ENCODE measurements at regions not wholly inside any gene's neighbourhood (a gene's known extent, or its start where the extent isn't known, plus 50 kb on each side); places are given as distances from the start of the nearest gene placed in this dataset.

DNA sequence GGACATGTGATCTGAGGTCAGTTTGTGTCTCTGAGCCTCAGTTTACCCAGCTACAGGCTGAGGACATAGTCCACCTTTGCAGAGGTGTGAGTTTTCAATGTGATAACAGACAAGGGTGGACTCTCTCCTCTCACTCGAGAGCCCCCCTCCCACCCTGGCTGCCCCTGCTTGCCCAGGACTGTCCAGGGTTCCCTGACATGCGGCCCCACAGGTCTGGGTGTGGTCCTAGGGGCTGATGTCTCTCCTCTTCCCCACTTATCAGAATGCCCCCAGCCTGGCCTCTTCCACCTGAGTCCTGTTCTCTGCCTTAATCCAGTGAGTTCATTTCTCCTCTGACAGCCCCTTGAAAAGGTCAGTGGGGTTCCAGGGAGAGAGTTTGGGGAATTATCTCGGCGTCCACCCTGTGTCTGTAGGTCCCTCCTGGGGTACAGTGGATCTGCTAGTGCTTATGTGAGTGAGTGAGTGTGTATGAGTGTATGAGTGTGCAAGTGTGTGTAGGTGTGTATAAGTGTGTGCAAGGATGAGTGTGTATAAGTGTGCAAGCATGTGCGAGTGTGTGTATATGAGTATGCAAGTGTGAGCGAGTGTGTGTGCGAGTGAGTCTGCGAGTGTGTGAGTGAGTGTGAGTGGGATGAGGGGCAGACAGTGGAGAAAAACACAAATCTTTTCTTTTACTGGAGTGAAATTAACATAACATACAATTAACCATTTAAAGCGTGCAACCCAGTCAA, 175.0 kb downstream of the IRF8 start:
- TF ChIP-seq, protein P1, sequence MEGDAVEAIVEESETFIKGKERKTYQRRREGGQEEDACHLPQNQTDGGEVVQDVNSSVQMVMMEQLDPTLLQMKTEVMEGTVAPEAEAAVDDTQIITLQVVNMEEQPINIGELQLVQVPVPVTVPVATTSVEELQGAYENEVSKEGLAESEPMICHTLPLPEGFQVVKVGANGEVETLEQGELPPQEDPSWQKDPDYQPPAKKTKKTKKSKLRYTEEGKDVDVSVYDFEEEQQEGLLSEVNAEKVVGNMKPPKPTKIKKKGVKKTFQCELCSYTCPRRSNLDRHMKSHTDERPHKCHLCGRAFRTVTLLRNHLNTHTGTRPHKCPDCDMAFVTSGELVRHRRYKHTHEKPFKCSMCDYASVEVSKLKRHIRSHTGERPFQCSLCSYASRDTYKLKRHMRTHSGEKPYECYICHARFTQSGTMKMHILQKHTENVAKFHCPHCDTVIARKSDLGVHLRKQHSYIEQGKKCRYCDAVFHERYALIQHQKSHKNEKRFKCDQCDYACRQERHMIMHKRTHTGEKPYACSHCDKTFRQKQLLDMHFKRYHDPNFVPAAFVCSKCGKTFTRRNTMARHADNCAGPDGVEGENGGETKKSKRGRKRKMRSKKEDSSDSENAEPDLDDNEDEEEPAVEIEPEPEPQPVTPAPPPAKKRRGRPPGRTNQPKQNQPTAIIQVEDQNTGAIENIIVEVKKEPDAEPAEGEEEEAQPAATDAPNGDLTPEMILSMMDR (IDR thresholded peaks at IDR 0.05; ENCODE audit: low read depth, low read length, missing control alignments), result no peak
- no peak for DNase-seq (ENCODE audit: extremely low read depth, low read depth)
- no peak overlapping the region for H3K4me3 ChIP-seq (replicated peaks; ENCODE audit: low read depth, low read length)

- no peak overlapping the region for H3K4me3 ChIP-seq (replicated peaks; ENCODE audit: low read depth, low read length)
- TF ChIP-seq, protein P1 (IDR thresholded peaks at IDR 0.05; ENCODE audit: low read depth, low read length, missing control alignments), result no peak
- DNase-seq (ENCODE audit: extremely low read depth, low read depth), result no peak
These were observed 175.9 kb downstream of the IRF8 start for GRCh38 chr16:86074651-86075487.

- DNase-seq (ENCODE audit: extremely low read depth, low read depth), result no peak
- TF ChIP-seq, protein P1 (IDR thresholded peaks at IDR 0.05; ENCODE audit: low read depth, low read length, missing control alignments), result no peak
- H3K4me3 ChIP-seq (replicated peaks; ENCODE audit: low read depth, low read length), result no peak overlapping the region
These were observed 176.5 kb downstream of the IRF8 start for GRCh38 chr16:86075488-86075785.

GRCh38 chr16:86075839-86076440, 177.0 kb downstream of the IRF8 start:
- DNase-seq (ENCODE audit: extremely low read depth, low read depth), result no peak
- TF ChIP-seq, protein P1 (IDR thresholded peaks at IDR 0.05; ENCODE audit: low read depth, low read length, missing control alignments), result no peak
- no peak overlapping the region for H3K4me3 ChIP-seq (replicated peaks; ENCODE audit: low read depth, low read length)

- H3K4me3 ChIP-seq (replicated peaks; ENCODE audit: low read depth, low read length), result no peak overlapping the region
- TF ChIP-seq, protein P1 (IDR thresholded peaks at IDR 0.05; ENCODE audit: low read depth, low read length, missing control alignments), result no peak
- DNase-seq (ENCODE audit: extremely low read depth, low read depth), result no peak
These were observed 177.6 kb downstream of the IRF8 start for GRCh38 chr16:86076606-86077005.

DNA sequence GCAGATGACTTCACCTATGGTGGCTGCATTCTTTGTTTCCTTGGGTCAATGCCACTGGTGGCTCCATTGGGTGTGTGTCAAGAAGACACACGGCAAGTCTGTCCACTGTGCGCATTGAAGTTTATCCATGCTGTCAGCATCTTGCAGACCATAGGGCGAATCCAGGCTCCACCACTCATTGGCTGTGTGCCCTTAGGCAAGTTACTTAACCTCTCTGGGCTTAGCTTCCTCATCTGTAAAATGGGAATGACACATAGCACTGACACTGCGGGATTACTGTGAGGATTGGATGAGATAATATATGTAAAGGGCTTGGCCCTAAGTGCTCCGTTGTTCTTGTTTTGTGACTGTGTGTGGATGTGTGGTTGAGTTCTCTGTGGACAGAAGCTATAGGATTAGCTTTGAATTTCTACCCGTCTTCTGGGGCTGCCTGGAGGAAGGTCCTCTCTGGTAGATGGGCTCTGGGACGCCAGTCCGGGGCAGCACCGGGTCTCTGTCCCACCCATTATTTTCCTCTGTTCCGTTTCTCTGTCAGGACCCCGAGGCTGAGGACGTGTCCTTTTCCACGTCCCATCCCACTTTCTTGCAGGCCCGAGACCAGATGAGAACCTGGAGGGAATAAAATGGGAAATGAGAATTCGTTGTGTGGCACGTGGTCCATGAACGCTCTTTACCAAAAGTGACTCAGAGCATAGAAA, 178.4 kb downstream of the IRF8 start:
- DNase-seq (ENCODE audit: extremely low read depth, low read depth), result no peak
- TF ChIP-seq, protein P1 (IDR thresholded peaks at IDR 0.05; ENCODE audit: low read depth, low read length, missing control alignments), result no peak
- H3K4me3 ChIP-seq (replicated peaks; ENCODE audit: low read depth, low read length), result no peak overlapping the region
